Sigmoid colon (tissue), 4 donors: ENCODE measurements at regions not wholly inside any gene's neighbourhood (a gene's known extent, or its start where the extent isn't known, plus 50 kb on each side); places are given as distances from the start of the nearest gene placed in this dataset.

Experiments
- EP300 ChIP-seq, 4 donors: sonication (generic); formaldehyde crosslinking; IDR thresholded peaks; one replicate each; pipeline ENCODE4 v1.6.1; 2017; ENCODE audit warnings: antibody characterized with exemption in 4 of 4
- POLR2A ChIP-seq, 2 donors: fragments of 450-650 bp; IDR thresholded peaks; one replicate each; pipeline ENCODE4 v1.6.1; 2016; ENCODE audit warnings: antibody characterized with exemption in 2 of 2, mild to moderate bottlenecking in 2 of 2, moderate library complexity in 2 of 2
- POLR2AphosphoS5 ChIP-seq, 4 donors: sonication (generic); formaldehyde crosslinking; IDR thresholded peaks; one replicate each; pipeline ENCODE4 v1.6.1; 2017; ENCODE audit warnings: antibody characterized with exemption in 4 of 4
- TF ChIP-seq, protein P1 (sequence below), 4 experiments: fragments of 450-650 bp in 3 of 4; fragments of 200-600 bp in 1 of 4; IDR thresholded peaks; one replicate each; pipeline ENCODE4 v1.5.1; 2016 to 2019; ENCODE audit warnings: antibody characterized with exemption in 4 of 4, mild to moderate bottlenecking in 3 of 4, moderate library complexity in 2 of 4

DNA sequence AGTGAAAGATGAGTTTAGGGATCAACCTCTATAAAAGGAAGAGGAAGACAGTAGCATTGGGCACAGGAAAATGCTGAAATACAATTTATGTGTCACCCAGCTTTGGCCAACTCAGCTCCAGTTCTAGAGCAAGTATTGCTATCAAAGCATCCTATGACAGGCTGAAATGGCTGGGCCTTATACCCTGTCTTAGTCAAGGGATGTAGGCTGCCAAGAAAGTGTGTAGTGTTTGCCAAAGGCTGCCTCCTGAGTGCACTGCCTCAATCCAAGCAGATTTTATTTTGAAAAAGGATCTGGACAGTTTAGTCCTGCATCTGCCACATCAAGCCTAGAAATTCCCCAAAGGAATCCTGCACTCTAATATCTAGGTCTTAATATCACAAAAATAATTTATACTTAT lies 359.9 kb upstream of the ZC3H15 start:
- TF ChIP-seq POLR2A (IDR thresholded peaks at IDR 0.05) (no peak), EP300 (IDR thresholded peaks at IDR 0.05) (no peak), POLR2AphosphoS5 (IDR thresholded peaks at IDR 0.05) (no peak)
- TF ChIP-seq, protein P1, sequence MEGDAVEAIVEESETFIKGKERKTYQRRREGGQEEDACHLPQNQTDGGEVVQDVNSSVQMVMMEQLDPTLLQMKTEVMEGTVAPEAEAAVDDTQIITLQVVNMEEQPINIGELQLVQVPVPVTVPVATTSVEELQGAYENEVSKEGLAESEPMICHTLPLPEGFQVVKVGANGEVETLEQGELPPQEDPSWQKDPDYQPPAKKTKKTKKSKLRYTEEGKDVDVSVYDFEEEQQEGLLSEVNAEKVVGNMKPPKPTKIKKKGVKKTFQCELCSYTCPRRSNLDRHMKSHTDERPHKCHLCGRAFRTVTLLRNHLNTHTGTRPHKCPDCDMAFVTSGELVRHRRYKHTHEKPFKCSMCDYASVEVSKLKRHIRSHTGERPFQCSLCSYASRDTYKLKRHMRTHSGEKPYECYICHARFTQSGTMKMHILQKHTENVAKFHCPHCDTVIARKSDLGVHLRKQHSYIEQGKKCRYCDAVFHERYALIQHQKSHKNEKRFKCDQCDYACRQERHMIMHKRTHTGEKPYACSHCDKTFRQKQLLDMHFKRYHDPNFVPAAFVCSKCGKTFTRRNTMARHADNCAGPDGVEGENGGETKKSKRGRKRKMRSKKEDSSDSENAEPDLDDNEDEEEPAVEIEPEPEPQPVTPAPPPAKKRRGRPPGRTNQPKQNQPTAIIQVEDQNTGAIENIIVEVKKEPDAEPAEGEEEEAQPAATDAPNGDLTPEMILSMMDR (IDR thresholded peaks at IDR 0.05), result no peak
